ENCODE measurements at regions not wholly inside any gene's neighbourhood (a gene's known extent, or its start where the extent isn't known, plus 50 kb on each side); places are given as distances from the start of the nearest gene placed in this dataset.

GRCh38 chr10:35712486-35712885, 70.4 kb upstream of the FZD8 start:
- intact Hi-C loops (cut with micrococcal nuclease), result no loop called here
- CTCF ChIA-PET, result no interaction called here

More at GRCh38 chr10:35712486-35712885, 70.4 kb upstream of the FZD8 start:
- Histone ChIP-seq H3K9me1 (ENCODE audit: insufficient read depth, low read length) (no peaks in the 10 kb centered on the region), H2AK9ac (replicated peaks; ENCODE audit: low read depth, low read length, poor library complexity) (no peak overlapping the region), H3K9me3 (ENCODE audit: control insufficient read depth, insufficient read depth, low read length) (no peaks in the 10 kb centered on the region), H3K9ac (ENCODE audit: low read depth, low read length) (no peak overlapping the region), H3K27me3 (ENCODE audit: control insufficient read depth, insufficient read depth, low read length) (peaks cover 22% of the 10 kb centered on the region; the same call in 1 of the 2 replicates), H2BK120ac (ENCODE audit: low read depth, low read length) (no peak overlapping the region), H3K79me1 (ENCODE audit: low read depth in 1 of 2, low read length in 2 of 2) (no peaks in the 10 kb centered on the region), H4K5ac (ENCODE audit: low read depth, low read length) (no peak overlapping the region), H3K27ac (ENCODE audit: insufficient read depth, low read length) (no peak overlapping the region), H3K36me3 (ENCODE audit: control insufficient read depth, insufficient read depth, low read length) (no peaks in the 10 kb centered on the region), H2BK5ac (ENCODE audit: low read depth, low read length, poor library complexity, severe bottlenecking) (no peak overlapping the region), H3K4me3 (ENCODE audit: insufficient read depth, low read depth, low read length) (no peak overlapping the region), H2BK20ac (ENCODE audit: low read depth, low read length) (no peak overlapping the region), H3K56ac (ENCODE audit: extremely low read depth, insufficient read depth, low read length) (no peak overlapping the region), H2BK15ac (ENCODE audit: low read depth, low read length) (no peak overlapping the region), H4K20me1 (ENCODE audit: insufficient read depth, low read length) (no peaks in the 10 kb centered on the region), H3K14ac (replicated peaks; ENCODE audit: low read depth, low read length) (no peak overlapping the region), H4K91ac (ENCODE audit: insufficient read depth, low read depth, low read length) (no peak overlapping the region), H3K18ac (ENCODE audit: low read depth, low read length) (no peak overlapping the region), H2AFZ (replicated peaks; ENCODE audit: low read length, poor library complexity) (no peak overlapping the region), H3K23ac (ENCODE audit: low read depth, low read length) (no peak overlapping the region), H3K4me2 (ENCODE audit: low read depth, low read length) (no peak overlapping the region), H4K8ac (ENCODE audit: low read depth in 2 of 2, low read length in 2 of 2) (no peak overlapping the region), H3K4me1 (ENCODE audit: control insufficient read depth, insufficient read depth, low read length) (no peaks in the 10 kb centered on the region), H2AK5ac (ENCODE audit: low read depth, low read length) (no peak overlapping the region), H3K4ac (ENCODE audit: low read depth, low read length) (no peak overlapping the region)
- no CpG with 5 or more reads among the region's 3 CpGs for WGBS, 2 experiments (ENCODE audit: extremely low coverage in 2 of 2, insufficient read length in 1 of 2)
- POLR2A ChIA-PET (ENCODE audit: unreplicated experiment), result no interaction called here
- BruUV-seq (replicated peaks), result no TSS peak
- dilution Hi-C loops (cut with HindIII; ENCODE audit: low sequenced_read_pairs, unreplicated experiment) (no loop called here), in situ Hi-C loops (cut with MboI; ENCODE audit: low sequenced_read_pairs) (no loop called here)
- ATAC-seq (ENCODE audit: low read depth) (no peak), DNase-seq (no peak)
- TF ChIP-seq RAD21 (IDR thresholded peaks at IDR 0.05; ENCODE audit: low read length), result no peak
- no peak for TF ChIP-seq RFX5 (IDR thresholded peaks at IDR 0.05; ENCODE audit: low read depth, low read length)
- no peak for TF ChIP-seq CEBPB (IDR thresholded peaks at IDR 0.05; ENCODE audit: low read depth, low read length)
- no peak for TF ChIP-seq MAFK (IDR thresholded peaks at IDR 0.05; ENCODE audit: low read depth, low read length)
- TF ChIP-seq FOS (IDR thresholded peaks at IDR 0.05; ENCODE audit: low read depth, low read length), result no peak
- TF ChIP-seq SMC3 (IDR thresholded peaks at IDR 0.05; ENCODE audit: low read depth, low read length), result no peak
- no peak for TF ChIP-seq MAZ (IDR thresholded peaks at IDR 0.05; ENCODE audit: borderline replicate concordance, low read depth, low read length)
- no peak for TF ChIP-seq CTCF (conservative IDR thresholded peaks at IDR 0.05; ENCODE audit: low read depth, low read length)
- no peak for TF ChIP-seq NFE2L2 (IDR thresholded peaks at IDR 0.05; ENCODE audit: low read depth, low read length)
- no peak for TF ChIP-seq ELK1 (IDR thresholded peaks at IDR 0.05; ENCODE audit: borderline replicate concordance, low read depth, low read length)
- no peak for TF ChIP-seq POLR2A (IDR thresholded peaks at IDR 0.05; ENCODE audit: low read depth, low read length)
- no peak for TF ChIP-seq RCOR1 (IDR thresholded peaks at IDR 0.05; ENCODE audit: insufficient replicate concordance, low read length)
- no peak for TF ChIP-seq CHD1 (IDR thresholded peaks at IDR 0.05; ENCODE audit: low read depth, low read length)
- TF ChIP-seq MXI1 (IDR thresholded peaks at IDR 0.05; ENCODE audit: borderline replicate concordance, low read depth, low read length), result no peak
- no peak for TF ChIP-seq USF2 (IDR thresholded peaks at IDR 0.05; ENCODE audit: low read depth, low read length)

Measured in IMR-90 (cell line).